ENCODE measurements at regions not wholly inside any gene's neighbourhood (a gene's known extent, or its start where the extent isn't known, plus 50 kb on each side); places are given as distances from the start of the nearest gene placed in this dataset.

DNA sequence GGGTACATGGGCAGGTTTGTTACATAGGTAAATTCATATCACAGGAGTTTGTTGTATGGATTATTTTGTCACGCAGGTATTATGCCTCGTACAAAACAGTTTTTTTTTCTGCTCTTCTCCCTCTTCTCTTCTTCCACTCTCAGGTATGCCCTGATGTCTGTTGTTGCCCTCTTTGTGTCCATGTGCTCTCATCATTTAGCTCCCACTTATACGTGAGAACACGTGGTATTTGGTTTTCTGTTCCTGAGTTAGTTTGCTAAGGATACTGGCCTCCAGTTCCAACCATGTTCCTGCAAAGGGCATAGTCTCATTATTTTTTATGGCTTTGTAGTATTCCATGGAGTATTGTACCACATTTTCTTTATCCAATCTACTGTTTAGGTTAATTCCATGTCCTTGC is 65.7 kb downstream of the UNC5CL start:
- no peak for DNase-seq (ENCODE audit: extremely low read depth, insufficient read length)
- TF ChIP-seq, protein P1, sequence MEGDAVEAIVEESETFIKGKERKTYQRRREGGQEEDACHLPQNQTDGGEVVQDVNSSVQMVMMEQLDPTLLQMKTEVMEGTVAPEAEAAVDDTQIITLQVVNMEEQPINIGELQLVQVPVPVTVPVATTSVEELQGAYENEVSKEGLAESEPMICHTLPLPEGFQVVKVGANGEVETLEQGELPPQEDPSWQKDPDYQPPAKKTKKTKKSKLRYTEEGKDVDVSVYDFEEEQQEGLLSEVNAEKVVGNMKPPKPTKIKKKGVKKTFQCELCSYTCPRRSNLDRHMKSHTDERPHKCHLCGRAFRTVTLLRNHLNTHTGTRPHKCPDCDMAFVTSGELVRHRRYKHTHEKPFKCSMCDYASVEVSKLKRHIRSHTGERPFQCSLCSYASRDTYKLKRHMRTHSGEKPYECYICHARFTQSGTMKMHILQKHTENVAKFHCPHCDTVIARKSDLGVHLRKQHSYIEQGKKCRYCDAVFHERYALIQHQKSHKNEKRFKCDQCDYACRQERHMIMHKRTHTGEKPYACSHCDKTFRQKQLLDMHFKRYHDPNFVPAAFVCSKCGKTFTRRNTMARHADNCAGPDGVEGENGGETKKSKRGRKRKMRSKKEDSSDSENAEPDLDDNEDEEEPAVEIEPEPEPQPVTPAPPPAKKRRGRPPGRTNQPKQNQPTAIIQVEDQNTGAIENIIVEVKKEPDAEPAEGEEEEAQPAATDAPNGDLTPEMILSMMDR (IDR thresholded peaks at IDR 0.05; ENCODE audit: insufficient read depth, low read length, poor library complexity, severe bottlenecking): no peak
- Histone ChIP-seq H3K27me3 (replicated peaks; ENCODE audit: control insufficient read depth, insufficient read depth, low read length) (0 out of 2 replicates have a peak, but pooled peaks cover 1% of the 10 kb centered on the region), H3K36me3 (ENCODE audit: control insufficient read depth, insufficient read depth, low read length) (no peaks in the 10 kb centered on the region), H3K4me3 (replicated peaks; ENCODE audit: low read depth, low read length) (no peak overlapping the region)

DNA sequence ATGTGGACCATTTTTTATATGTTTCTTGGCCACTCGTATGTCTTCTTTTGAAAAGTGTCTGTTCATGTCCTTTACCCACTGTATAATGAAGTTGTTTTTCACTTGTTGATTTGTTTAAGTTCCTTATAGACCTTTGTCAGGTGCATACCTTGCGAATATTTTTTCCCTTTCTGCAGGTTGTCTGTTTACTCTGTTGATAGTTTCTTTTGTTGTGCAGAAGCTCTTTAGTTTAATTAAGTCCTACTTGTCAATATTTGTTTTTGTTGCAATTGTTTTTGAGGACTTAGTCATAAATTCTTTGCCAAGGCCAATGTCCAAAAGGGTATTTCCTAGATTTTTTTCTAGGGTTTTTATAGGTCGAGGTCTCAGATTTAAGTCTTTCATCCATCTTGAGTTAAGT is 66.2 kb downstream of the UNC5CL start:
- no peak overlapping the region for H3K4me3 ChIP-seq (replicated peaks; ENCODE audit: low read depth, low read length)
- H3K36me3 ChIP-seq (ENCODE audit: control insufficient read depth, insufficient read depth, low read length): no peaks in the 10 kb centered on the region
- H3K27me3 ChIP-seq (replicated peaks; ENCODE audit: control insufficient read depth, insufficient read depth, low read length): 0 out of 2 replicates have a peak, but pooled peaks cover 1% of the 10 kb centered on the region
- TF ChIP-seq, protein P1 (IDR thresholded peaks at IDR 0.05; ENCODE audit: insufficient read depth, low read length, poor library complexity, severe bottlenecking): no peak
- no peak for DNase-seq (ENCODE audit: extremely low read depth, insufficient read length)

DNA sequence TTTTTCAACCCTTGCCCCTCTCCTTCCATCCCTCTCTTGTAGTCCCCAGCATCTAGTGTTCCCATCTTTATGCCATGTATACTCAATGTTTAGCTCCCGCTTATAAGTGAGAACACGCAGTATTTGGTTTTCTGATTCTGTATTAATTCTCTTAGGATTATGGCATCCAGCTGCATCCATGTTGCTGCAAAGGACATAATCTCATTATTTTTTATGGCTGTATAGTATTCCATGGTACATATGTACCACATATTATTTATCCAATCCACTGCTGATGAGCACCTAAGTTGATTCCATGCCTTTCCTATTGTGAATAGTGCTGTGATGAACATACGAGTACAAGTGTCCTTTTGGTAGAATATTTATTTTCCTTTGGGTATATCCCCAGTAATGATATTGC is 66.8 kb downstream of the UNC5CL start:
- DNase-seq (ENCODE audit: extremely low read depth, insufficient read length): no peak
- Histone ChIP-seq H3K36me3 (ENCODE audit: control insufficient read depth, insufficient read depth, low read length) (no peaks in the 10 kb centered on the region), H3K27me3 (replicated peaks; ENCODE audit: control insufficient read depth, insufficient read depth, low read length) (0 out of 2 replicates have a peak, but pooled peaks cover 1% of the 10 kb centered on the region), H3K4me3 (replicated peaks; ENCODE audit: low read depth, low read length) (no peak overlapping the region)
- TF ChIP-seq, protein P1 (IDR thresholded peaks at IDR 0.05; ENCODE audit: insufficient read depth, low read length, poor library complexity, severe bottlenecking): no peak

DNA sequence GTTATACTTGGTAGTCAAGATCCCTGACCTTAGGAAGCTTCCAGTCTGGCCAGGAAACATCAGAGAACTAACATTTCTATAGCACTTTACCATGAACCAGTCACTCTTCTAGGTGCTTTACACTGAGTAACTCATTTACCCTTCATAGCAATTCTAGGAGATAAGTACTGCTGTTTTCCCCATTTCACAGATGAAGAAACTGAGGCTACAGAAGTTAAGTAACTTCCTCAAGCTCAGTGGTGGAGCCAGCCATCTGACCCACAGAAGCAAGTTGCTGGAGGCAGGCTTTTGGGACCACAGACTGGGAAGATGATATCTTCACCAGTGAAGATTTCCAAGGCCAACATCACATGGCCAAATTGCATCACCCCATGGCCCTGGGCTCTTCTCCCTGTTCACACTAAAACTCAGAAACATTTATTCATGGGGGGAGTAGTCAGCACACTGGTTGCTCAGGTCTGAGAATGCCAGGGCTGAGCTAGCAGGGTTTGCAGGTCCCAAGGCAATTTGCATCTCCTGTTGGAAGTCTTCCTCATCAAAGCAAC is 70.3 kb downstream of the UNC5CL start:
- DNase-seq (ENCODE audit: extremely low read depth, insufficient read length): no peak

DNA sequence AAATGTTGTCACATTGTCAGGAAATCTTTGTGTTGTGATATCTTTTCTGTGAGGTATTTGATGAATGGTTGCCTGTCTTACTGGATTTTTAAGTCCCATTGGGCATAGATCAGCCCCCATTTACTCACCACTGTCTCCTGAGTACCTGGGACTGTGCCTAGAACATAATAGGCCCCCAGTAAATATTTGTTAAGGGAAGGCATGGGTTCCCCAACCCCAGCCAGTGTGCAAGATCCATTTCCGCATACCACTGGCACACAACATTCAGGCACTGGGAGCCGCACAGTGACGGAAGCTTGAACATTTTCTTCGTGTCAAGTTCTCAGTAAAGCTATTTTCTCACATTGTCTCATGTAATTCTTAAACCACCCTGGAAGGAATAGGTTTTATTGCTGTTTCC is 72.2 kb downstream of the UNC5CL start:
- Histone ChIP-seq H3K4me3 (replicated peaks; ENCODE audit: low read depth, low read length) (no peak overlapping the region), H3K27me3 (replicated peaks; ENCODE audit: control insufficient read depth, insufficient read depth, low read length) (0 out of 2 replicates have a peak, but pooled peaks cover 1% of the 10 kb centered on the region), H3K36me3 (ENCODE audit: control insufficient read depth, insufficient read depth, low read length) (no peaks in the 10 kb centered on the region)
- DNase-seq (ENCODE audit: extremely low read depth, insufficient read length): no peak
- TF ChIP-seq, protein P1 (IDR thresholded peaks at IDR 0.05; ENCODE audit: insufficient read depth, low read length, poor library complexity, severe bottlenecking): no peak

More for the DNA sequence above, 70.3 kb downstream of the UNC5CL start:
- Histone ChIP-seq H3K4me3 (replicated peaks; ENCODE audit: low read depth, low read length) (no peak overlapping the region), H3K36me3 (ENCODE audit: control insufficient read depth, insufficient read depth, low read length) (no peaks in the 10 kb centered on the region), H3K27me3 (replicated peaks; ENCODE audit: control insufficient read depth, insufficient read depth, low read length) (0 out of 2 replicates have a peak, but pooled peaks cover 1% of the 10 kb centered on the region)
- TF ChIP-seq, protein P1 (IDR thresholded peaks at IDR 0.05; ENCODE audit: insufficient read depth, low read length, poor library complexity, severe bottlenecking): no peak

DNA sequence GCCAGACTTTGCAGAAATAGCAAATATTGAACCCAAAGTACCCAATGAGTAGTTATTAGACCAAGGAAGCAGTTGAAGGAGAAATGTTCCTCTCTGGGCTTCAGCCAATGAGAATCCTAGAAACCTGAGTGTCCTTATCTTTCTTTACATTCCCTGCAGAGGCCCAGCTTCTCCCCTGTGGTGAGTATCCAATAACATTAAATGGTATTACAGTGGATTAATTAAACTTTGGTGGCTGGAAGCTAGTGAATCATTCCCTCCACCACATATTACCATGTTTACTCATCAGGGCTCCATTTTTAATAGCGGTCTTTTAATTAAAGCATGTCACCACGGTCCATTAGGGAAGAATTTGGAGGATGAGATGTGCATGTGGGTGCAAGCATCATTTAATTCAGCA is 74.0 kb downstream of the UNC5CL start:
- TF ChIP-seq, protein P1 (IDR thresholded peaks at IDR 0.05; ENCODE audit: insufficient read depth, low read length, poor library complexity, severe bottlenecking): no peak
- Histone ChIP-seq H3K36me3 (ENCODE audit: control insufficient read depth, insufficient read depth, low read length) (no peaks in the 10 kb centered on the region), H3K27me3 (replicated peaks; ENCODE audit: control insufficient read depth, insufficient read depth, low read length) (no peaks in the 10 kb centered on the region), H3K4me3 (replicated peaks; ENCODE audit: low read depth, low read length) (no peak overlapping the region)
- no peak for DNase-seq (ENCODE audit: extremely low read depth, insufficient read length)

Measured in GM06990 (cell line).